GM12891 (cell line): ENCODE measurements at regions not wholly inside any gene's neighbourhood (a gene's known extent, or its start where the extent isn't known, plus 50 kb on each side); places are given as distances from the start of the nearest gene placed in this dataset.
"Not testable (repeated sequence)": the region's sequence is repeated elsewhere in the genome, so short reads cannot be mapped to it uniquely, and the experiment has no call there.

Experiments
- DNase-seq: peaks from one replicate; pipeline ENCODE4 v3.0.0; 2011; ENCODE audit warnings: low spot score; ENCODE audit not compliant: insufficient read length
- FAIRE-seq: peaks from 2 replicates; lab custom pipeline; 2011; peaks lifted over from hg19 to GRCh38; lab: Jason Lieb, UNC
- PAX5 ChIP-seq: IDR thresholded peaks from 2 replicates; pipeline ENCODE4 v1.6.1; 2011; ENCODE audit warnings: low read length, moderate library complexity, mild to moderate bottlenecking; ENCODE audit not compliant: insufficient read depth, severe bottlenecking
- POLR2A ChIP-seq: IDR thresholded peaks from 2 replicates; pipeline ENCODE4 v1.6.1; 2011; ENCODE audit warnings: low read depth, low read length, control low read depth
- POLR2AphosphoS5 ChIP-seq: IDR thresholded peaks from 2 replicates; pipeline ENCODE4 v1.6.1; 2011; ENCODE audit warnings: low read depth, low read length, control low read depth
- POU2F2 ChIP-seq: IDR thresholded peaks from 2 replicates; pipeline ENCODE4 v1.6.1; 2011; ENCODE audit warnings: low read depth, mild to moderate bottlenecking, control low read depth, low read length, moderate library complexity
- SPI1 ChIP-seq: IDR thresholded peaks from 2 replicates; pipeline ENCODE4 v1.6.1; 2011; ENCODE audit warnings: low read depth, low read length, control low read depth
- TAF1 ChIP-seq: IDR thresholded peaks from 2 replicates; pipeline ENCODE4 v1.6.1; 2011; ENCODE audit warnings: low read depth, low read length, control low read depth

DNA sequence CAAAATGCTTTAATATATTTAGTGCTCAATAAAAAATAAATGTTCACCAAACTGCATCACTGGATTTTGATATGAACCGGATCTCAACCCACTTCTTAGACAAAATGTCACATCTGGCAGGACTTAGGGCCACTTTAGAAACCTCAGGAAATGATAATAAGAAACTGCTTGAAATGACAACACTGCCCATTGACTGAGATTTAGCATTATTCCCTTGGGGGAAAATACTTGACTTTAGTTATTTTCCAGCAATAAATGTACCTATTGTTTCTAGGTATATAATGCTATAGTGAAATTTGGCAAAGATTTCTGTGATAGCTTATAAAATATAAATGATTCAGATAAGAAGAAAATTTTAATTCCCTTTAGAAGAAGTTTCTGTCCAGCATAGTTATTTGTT lies 195.1 kb downstream of the ICOS start:
- FAIRE-seq (no peak), DNase-seq (no peak)
- TF ChIP-seq POU2F2 (no peak), POLR2AphosphoS5 (no peak), POLR2A (no peak), TAF1 (no peak), SPI1 (no peak), PAX5 (no peak)

- FAIRE-seq: no peak
- TF ChIP-seq SPI1 (no peak), PAX5 (no peak), POLR2AphosphoS5 (no peak), POLR2A (no peak), POU2F2 (no peak), TAF1 (no peak)
- DNase-seq: no peak
Measured at GRCh38 chr2:204133476-204133875, 196.9 kb downstream of the ICOS start.

DNA sequence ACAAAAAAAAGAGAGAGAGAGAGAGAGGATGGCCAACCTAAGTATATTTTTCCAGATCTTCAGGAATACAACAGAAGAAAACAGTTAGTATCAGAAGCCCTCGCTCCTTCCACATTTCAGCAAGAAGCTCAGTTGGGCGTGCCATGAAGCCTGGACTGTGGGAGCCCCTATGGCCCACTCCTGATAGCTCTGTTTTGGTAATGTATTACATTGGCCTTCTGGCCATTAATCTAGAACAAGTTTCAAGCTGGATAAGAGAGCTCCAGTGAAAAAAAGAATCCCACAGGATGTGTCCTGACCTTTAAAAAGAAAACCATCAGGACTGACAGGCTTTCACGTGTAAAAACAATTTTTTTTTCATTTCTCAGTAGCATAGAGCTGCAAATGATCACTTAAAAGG lies 197.9 kb downstream of the ICOS start:
- FAIRE-seq: no peak
- TF ChIP-seq POU2F2 (no peak), TAF1 (no peak), PAX5 (no peak)
- no peak for DNase-seq

GRCh38 chr2:204135752-204136151 lies 199.2 kb downstream of the ICOS start:
- no peak for DNase-seq

GRCh38 chr2:204138206-204138605 lies 201.6 kb downstream of the ICOS start:
- DNase-seq (no peak), FAIRE-seq (no peak)
- TF ChIP-seq PAX5 (no peak), POLR2AphosphoS5 (no peak), POLR2A (no peak), POU2F2 (no peak), SPI1 (no peak), TAF1 (no peak)

More at GRCh38 chr2:204135752-204136151, 199.2 kb downstream of the ICOS start:
- FAIRE-seq: no peak
- TF ChIP-seq TAF1 (no peak), PAX5 (no peak), POLR2AphosphoS5 (no peak), POLR2A (no peak), SPI1 (no peak), POU2F2 (no peak)

GRCh38 chr2:204140246-204140645 lies 203.7 kb downstream of the ICOS start:
- no peak for TF ChIP-seq PAX5
- TF ChIP-seq POU2F2: no peak
- TF ChIP-seq SPI1: no peak
- TF ChIP-seq POLR2A: no peak
- TF ChIP-seq TAF1: no peak
- DNase-seq (no peak), FAIRE-seq (no peak)

DNA sequence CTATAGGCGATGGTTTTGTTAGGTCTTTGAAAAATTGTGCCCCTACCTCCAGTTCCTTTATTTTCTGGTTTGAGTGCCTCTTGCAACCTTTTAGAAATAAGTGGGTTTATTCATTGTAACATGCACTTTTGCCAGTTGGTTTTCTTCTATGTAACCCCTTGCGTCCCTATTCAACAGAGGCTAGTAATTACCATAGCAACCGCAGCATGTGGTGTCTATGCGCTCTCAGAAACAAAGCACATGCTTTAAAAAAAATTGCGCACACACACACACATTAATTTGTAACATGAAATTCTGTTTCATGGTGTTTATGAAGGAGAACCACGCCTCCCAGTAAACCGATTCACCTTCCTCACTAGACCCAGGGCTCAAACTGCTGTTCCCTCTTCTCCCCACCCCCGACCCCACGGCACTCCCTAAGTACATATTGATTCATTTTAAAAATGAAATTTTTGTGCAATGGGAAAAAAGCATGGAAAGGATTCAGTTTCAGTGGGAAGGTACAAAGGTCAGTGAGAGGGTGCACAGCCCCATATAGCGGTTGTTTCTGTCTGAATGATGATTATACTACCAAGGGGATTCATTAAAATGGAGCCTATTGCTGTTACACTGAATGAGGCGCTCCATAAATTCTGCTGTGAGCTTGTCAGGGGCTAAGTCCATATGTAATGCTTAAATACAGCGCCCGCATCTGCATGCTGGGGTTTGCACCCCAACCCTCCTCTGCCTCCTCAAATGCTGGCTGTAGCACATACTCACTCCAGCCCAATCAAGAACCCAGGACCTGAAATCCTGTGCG lies 206.9 kb downstream of the ICOS start:
- FAIRE-seq: no peak
- no peak for TF ChIP-seq POLR2AphosphoS5
- DNase-seq: no peak

DNA sequence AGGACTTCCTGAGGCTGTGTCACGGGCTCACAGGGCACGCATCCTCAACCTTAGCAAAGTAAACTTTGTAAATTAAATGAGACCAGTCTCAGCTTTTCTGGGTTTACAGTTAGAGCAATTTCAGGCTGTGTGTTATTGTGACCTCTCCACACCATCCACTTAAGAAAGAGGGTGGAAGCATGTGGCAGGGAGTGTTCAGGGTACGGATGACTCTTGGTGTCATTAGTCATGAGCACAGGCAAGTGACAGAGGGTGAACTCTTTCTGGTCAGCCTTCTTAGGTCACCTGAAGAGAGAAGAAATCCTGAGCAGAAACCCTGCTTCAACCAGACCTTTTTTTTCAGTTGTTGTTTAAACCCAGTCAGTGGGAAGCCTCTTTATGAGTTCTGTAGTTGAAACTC lies 207.9 kb downstream of the ICOS start:
- DNase-seq: no peak
- TF ChIP-seq POLR2A (no peak), PAX5 (no peak), POLR2AphosphoS5 (no peak), TAF1 (no peak), SPI1 (no peak), POU2F2 (no peak)
- no peak for FAIRE-seq

DNA sequence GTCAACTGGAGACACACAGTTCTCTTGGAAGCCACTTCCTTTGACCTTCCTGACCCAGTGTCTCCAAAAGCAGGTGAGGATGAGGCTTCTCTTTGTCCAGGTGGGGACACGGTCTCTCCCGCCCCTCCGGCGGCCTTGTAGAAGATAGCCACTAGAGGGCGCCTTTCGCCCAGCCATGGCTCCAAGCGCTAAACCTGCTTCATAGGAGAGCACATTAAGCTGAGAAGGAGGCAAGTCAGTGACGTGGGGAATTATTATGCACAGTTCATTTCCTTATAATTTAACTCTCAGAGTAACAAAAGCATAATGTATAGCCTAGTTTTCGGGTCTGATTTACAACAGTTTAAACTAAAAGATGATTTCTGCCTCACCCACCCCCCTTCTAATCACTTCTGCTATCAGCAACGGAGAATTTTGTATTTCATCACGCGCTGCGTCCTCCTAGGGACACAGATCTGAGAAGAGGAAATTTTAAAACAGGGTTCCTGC lies 208.7 kb downstream of the ICOS start:
- no peak for TF ChIP-seq PAX5
- TF ChIP-seq TAF1: no peak
- TF ChIP-seq POLR2A: no peak
- no peak for TF ChIP-seq SPI1
- TF ChIP-seq POLR2AphosphoS5: no peak
- TF ChIP-seq POU2F2: no peak
- DNase-seq (peak; percentile 32), FAIRE-seq (peak; percentile 86)

GRCh38 chr2:204145791-204146190 lies 209.2 kb downstream of the ICOS start:
- FAIRE-seq (peak; percentile 9), DNase-seq (no peak)
- TF ChIP-seq POU2F2: no peak
- no peak for TF ChIP-seq POLR2A
- TF ChIP-seq SPI1: no peak
- no peak for TF ChIP-seq PAX5
- TF ChIP-seq TAF1: no peak

GRCh38 chr2:204147040-204147439 lies 210.5 kb downstream of the ICOS start:
- FAIRE-seq: not testable (repeated sequence)

More at GRCh38 chr2:204147040-204147439, 210.5 kb downstream of the ICOS start:
- DNase-seq: not testable (repeated sequence)
